Lung (tissue), 11 donors: ENCODE measurements at regions not wholly inside any gene's neighbourhood (a gene's known extent, or its start where the extent isn't known, plus 50 kb on each side); places are given as distances from the start of the nearest gene placed in this dataset.

ENCODE experiments used
- ATAC-seq: fragments of 200-7000 bp; cut with Tn5 transposase; one replicate; pipeline ENCODE4 v1.9.1; 2020; ENCODE audit warnings: moderate number of reproducible peaks; ENCODE audit not compliant: insufficient read depth, low FRiP score
- DNase-seq, 3 donors: peaks; one replicate each; pipeline ENCODE4 v3.0.0-alpha.2; 2013 to 2017
- H3K27ac ChIP-seq, 2 donors: one replicate each; pipeline ENCODE4 v1.5.1; 2013; ENCODE audit warnings: mild to moderate bottlenecking in 2 of 2, moderate library complexity in 2 of 2, control low read depth in 1 of 2, inconsistent platforms in 1 of 2, low read depth in 1 of 2, low read length in 1 of 2
- H3K27me3 ChIP-seq, 3 donors: one replicate each; pipeline ENCODE4 v1.5.1; 2013; ENCODE audit warnings: low read length in 2 of 3; ENCODE audit not compliant: control insufficient read depth in 3 of 3, insufficient read depth in 3 of 3
- H3K36me3 ChIP-seq, 4 donors: one replicate each; pipeline ENCODE4 v1.5.1; 2013; ENCODE audit warnings: low read length in 4 of 4, mild to moderate bottlenecking in 1 of 4, moderate library complexity in 1 of 4; ENCODE audit not compliant: control insufficient read depth in 4 of 4, insufficient read depth in 4 of 4
- H3K4me1 ChIP-seq, 5 donors: one replicate each; pipeline ENCODE4 v1.5.1; 2013; ENCODE audit warnings: low read length in 5 of 5, mild to moderate bottlenecking in 2 of 5, moderate library complexity in 1 of 5; ENCODE audit not compliant: control insufficient read depth in 5 of 5, insufficient read depth in 5 of 5
- H3K4me3 ChIP-seq: one replicate; pipeline ENCODE4 v1.5.1; 2013; ENCODE audit warnings: mild to moderate bottlenecking, control low read depth, moderate library complexity
- H3K9ac ChIP-seq, 2 donors: one replicate each; pipeline ENCODE4 v1.5.1; 2013; ENCODE audit warnings: low read length in 2 of 2, control low read depth in 1 of 2; ENCODE audit not compliant: insufficient read depth in 1 of 2
- H3K9me3 ChIP-seq, 4 donors: one replicate each; pipeline ENCODE4 v1.5.1; 2013; ENCODE audit warnings: low read length in 3 of 4, mild to moderate bottlenecking in 1 of 4, moderate library complexity in 1 of 4; ENCODE audit not compliant: control insufficient read depth in 4 of 4, insufficient read depth in 3 of 4
- CTCF ChIP-seq: IDR thresholded peaks from 2 replicates; pipeline ENCODE4 v1.5.1; 2012; ENCODE audit warnings: mild to moderate bottlenecking; ENCODE audit errors: control extremely low read depth, extremely low read depth
- WGBS, 2 donors: extraction: QIAGEN DNeasy Blood & Tissue Kit; methylation state at CpG; one replicate each; pipeline ENCODE4 v1.1.7; 2013; 5-methylcytosine and 5-hydroxymethylcytosine counted together
- donor health status: control.
- donor health status: control.
- donor health status: Bipolar disorder and iron deficiency.
- donor health status: healthy.
- donor health status: DM: yes; HTN: yes; CAD: no.

DNA sequence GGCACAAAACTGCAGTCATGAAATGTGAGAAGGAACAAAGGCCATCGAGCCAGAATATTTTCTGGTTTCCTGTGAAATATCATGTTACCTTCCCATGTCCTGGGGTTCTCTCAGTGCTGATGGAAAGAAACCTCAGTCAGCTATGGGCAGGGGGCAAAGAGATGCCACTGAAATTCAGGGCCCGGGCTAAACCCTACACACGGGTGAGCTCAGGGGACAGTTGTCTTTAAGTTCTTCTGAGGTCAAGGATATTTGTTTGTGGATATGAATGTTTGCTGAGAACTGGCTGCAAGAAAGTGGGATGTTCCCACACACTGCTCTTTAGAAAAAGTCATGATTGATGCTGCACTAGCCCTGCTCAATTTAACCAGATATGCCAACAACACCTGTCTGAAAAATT is 187.2 kb downstream of the MEX3B start:
- Histone ChIP-seq H3K4me3 (no peak overlapping the region), H3K27ac (no peak overlapping the region), H3K9me3 (no peaks in the 10 kb centered on the region), H3K9ac (no peak overlapping the region), H3K36me3 (no peaks in the 10 kb centered on the region), H3K27me3 (no peaks in the 10 kb centered on the region), H3K4me1 (no peaks in the 10 kb centered on the region)
- no peak for TF ChIP-seq CTCF
- ATAC-seq (no peak), DNase-seq (no peak)
- WGBS, 2 donors = 61 to 68% methylated on average over 3 of the region's 3 CpGs

GRCh38 chr15:81858136-81858535 is 187.7 kb downstream of the MEX3B start:
- DNase-seq (no peak), ATAC-seq (no peak)
- WGBS, 2 donors = 92 to 96% methylated on average over 6 of the region's 6 CpGs

GRCh38 chr15:81856634-81857026 is 189.2 kb downstream of the MEX3B start:
- Histone ChIP-seq H3K9ac (no peak overlapping the region), H3K4me3 (no peak overlapping the region), H3K36me3 (no peaks in the 10 kb centered on the region), H3K27ac (no peak overlapping the region), H3K27me3 (no peaks in the 10 kb centered on the region), H3K4me1 (no peaks in the 10 kb centered on the region), H3K9me3 (no peaks in the 10 kb centered on the region)
- DNase-seq = no peak
- no peak for TF ChIP-seq CTCF
- ATAC-seq = no peak

More at GRCh38 chr15:81858136-81858535, 187.7 kb downstream of the MEX3B start:
- no peaks in the 10 kb centered on the region for H3K36me3 ChIP-seq
- H3K4me1 ChIP-seq = no peaks in the 10 kb centered on the region
- no peak for TF ChIP-seq CTCF
- no peaks in the 10 kb centered on the region for H3K27me3 ChIP-seq
- H3K9me3 ChIP-seq = no peaks in the 10 kb centered on the region
- no peak overlapping the region for H3K4me3 ChIP-seq
- H3K27ac ChIP-seq = no peak overlapping the region
- H3K9ac ChIP-seq = no peak overlapping the region

- H3K36me3 ChIP-seq = no peaks in the 10 kb centered on the region
- WGBS, 2 donors = 87 to 93% methylated on average over 10 of the region's 10 CpGs
- ATAC-seq (no peak), DNase-seq (peak in 2 of 3 donors; percentile 16 to 26)
- no peaks in the 10 kb centered on the region for H3K4me1 ChIP-seq
- TF ChIP-seq CTCF = no peak
- no peaks in the 10 kb centered on the region for H3K9me3 ChIP-seq
- no peak overlapping the region for H3K9ac ChIP-seq
- H3K4me3 ChIP-seq = no peak overlapping the region
- H3K27me3 ChIP-seq = no peaks in the 10 kb centered on the region
- H3K27ac ChIP-seq = no peak overlapping the region
Measured at GRCh38 chr15:81856001-81856633, 189.7 kb downstream of the MEX3B start.
